H9 (cell line): ENCODE measurements at regions not wholly inside any gene's neighbourhood (a gene's known extent, or its start where the extent isn't known, plus 50 kb on each side); places are given as distances from the start of the nearest gene placed in this dataset.

Source experiments
- DNase-seq: peaks from one replicate; pipeline ENCODE4 v3.0.0-alpha.2; 2017
- H2AFZ ChIP-seq: one replicate; pipeline ENCODE4 v1.6.1; 2013; ENCODE audit warnings: mild to moderate bottlenecking, low read length, control low read depth, moderate library complexity
- H2AK5ac ChIP-seq: 2 replicates; pipeline ENCODE4 v1.6.1; 2013; ENCODE audit warnings: low read length, control low read depth, mixed read lengths; ENCODE audit not compliant: insufficient read length
- H2BK120ac ChIP-seq: one replicate; pipeline ENCODE4 v1.6.1; 2013; ENCODE audit warnings: low read depth, mild to moderate bottlenecking, low read length, control low read depth, inconsistent platforms; ENCODE audit not compliant: poor library complexity, severe bottlenecking
- H2BK12ac ChIP-seq: 2 replicates; pipeline ENCODE4 v1.6.1; 2013; ENCODE audit warnings: low read length, control low read depth, mixed read lengths, low read depth; ENCODE audit not compliant: insufficient read length
- H2BK15ac ChIP-seq: 2 replicates; pipeline ENCODE4 v1.6.1; 2013; ENCODE audit warnings: low read depth, low read length, control low read depth
- H2BK20ac ChIP-seq: one replicate; pipeline ENCODE4 v1.6.1; 2013; ENCODE audit warnings: low read depth, mild to moderate bottlenecking, low read length, control low read depth, inconsistent platforms; ENCODE audit not compliant: poor library complexity, severe bottlenecking
- H2BK5ac ChIP-seq: 2 replicates; pipeline ENCODE4 v1.6.1; 2013; ENCODE audit warnings: low read length, control low read depth, mixed read lengths; ENCODE audit not compliant: insufficient read length
- H3K14ac ChIP-seq: 2 replicates; pipeline ENCODE4 v1.6.1; 2013; ENCODE audit warnings: low read length, control low read depth; ENCODE audit not compliant: insufficient read depth
- H3K18ac ChIP-seq: 2 replicates; pipeline ENCODE4 v1.6.1; 2013; ENCODE audit warnings: low read depth, mild to moderate bottlenecking, mixed read lengths, low read length, control low read depth; ENCODE audit not compliant: insufficient read length
- H3K23ac ChIP-seq: 2 replicates; pipeline ENCODE4 v1.6.1; 2013; ENCODE audit warnings: low read length, control low read depth, mixed read lengths, low read depth; ENCODE audit not compliant: insufficient read length
- H3K23me2 ChIP-seq: 2 replicates; pipeline ENCODE4 v1.6.1; 2013; ENCODE audit warnings: low read depth, mild to moderate bottlenecking, mixed read lengths, low read length, control low read depth; ENCODE audit not compliant: insufficient read length, poor library complexity, severe bottlenecking
- H3K27ac ChIP-seq: 2 replicates; pipeline ENCODE4 v1.5.1; 2013; ENCODE audit warnings: low read length, control low read depth, mixed read lengths, low read depth; ENCODE audit not compliant: insufficient read length
- H3K27me3 ChIP-seq: 2 replicates; pipeline ENCODE4 v1.6.1; 2013; ENCODE audit warnings: low read length, control low read depth, inconsistent platforms; ENCODE audit not compliant: insufficient read depth
- H3K4ac ChIP-seq: 2 replicates; pipeline ENCODE4 v1.6.1; 2013; ENCODE audit warnings: low read depth, mild to moderate bottlenecking, control low read depth, inconsistent platforms, low read length, moderate library complexity
- H3K4me1 ChIP-seq: 2 replicates; pipeline ENCODE4 v1.6.1; 2013; ENCODE audit warnings: low read length, control low read depth, inconsistent platforms; ENCODE audit not compliant: insufficient read depth
- H3K4me2 ChIP-seq: 2 replicates; pipeline ENCODE4 v1.6.1; 2013; ENCODE audit warnings: low read length, control low read depth, mixed read lengths; ENCODE audit not compliant: insufficient read length, insufficient read depth
- H3K56ac ChIP-seq: 2 replicates; pipeline ENCODE4 v1.6.1; 2013; ENCODE audit warnings: low read depth, mild to moderate bottlenecking, mixed read lengths, low read length, control low read depth; ENCODE audit not compliant: insufficient read length
- H3K79me1 ChIP-seq: 2 replicates; pipeline ENCODE4 v1.6.1; 2013; ENCODE audit warnings: low read depth, mild to moderate bottlenecking, moderate library complexity, low read length, control low read depth, inconsistent platforms; ENCODE audit not compliant: insufficient read depth, poor library complexity, severe bottlenecking
- H3K79me2 ChIP-seq: 2 replicates; pipeline ENCODE4 v1.6.1; 2013; ENCODE audit warnings: low read length, control low read depth, inconsistent platforms; ENCODE audit not compliant: insufficient read depth
- H3K9ac ChIP-seq: 2 replicates; pipeline ENCODE4 v1.6.1; 2013; ENCODE audit warnings: low read length, control low read depth, mixed read lengths; ENCODE audit not compliant: insufficient read length; ENCODE audit errors: extremely low read depth
- H3K9me3 ChIP-seq: one replicate; pipeline ENCODE4 v1.6.1; 2013; ENCODE audit warnings: low read depth, low read length, inconsistent platforms; ENCODE audit not compliant: control insufficient read depth
- H3T11ph ChIP-seq: one replicate; pipeline ENCODE4 v1.6.1; 2013; ENCODE audit warnings: mild to moderate bottlenecking, low read length, control low read depth, inconsistent platforms
- H4K20me1 ChIP-seq: one replicate; pipeline ENCODE4 v1.6.1; 2013; ENCODE audit not compliant: control insufficient read depth, insufficient read length, insufficient read depth
- H4K5ac ChIP-seq: 2 replicates; pipeline ENCODE4 v1.6.1; 2013; ENCODE audit warnings: low read depth, mild to moderate bottlenecking, mixed read lengths, low read length, control low read depth; ENCODE audit not compliant: insufficient read length
- H4K8ac ChIP-seq: replicated peaks from 2 replicates; pipeline ENCODE4 v1.6.1; 2013; ENCODE audit warnings: low read length, control low read depth, mixed read lengths, low read depth; ENCODE audit not compliant: insufficient read length
- H4K91ac ChIP-seq: 2 replicates; pipeline ENCODE4 v1.6.1; 2013; ENCODE audit warnings: low read depth, mild to moderate bottlenecking, moderate library complexity, mixed read lengths, low read length, control low read depth; ENCODE audit not compliant: insufficient read length
- H3K27ac Mint-ChIP-seq, 3 experiments: 2 replicates in 2 of 3; 3 replicates in 1 of 3; pipeline ENCODE4 v1.8.0; 2020 to 2021; ENCODE audit warnings: mixed read lengths in 3 of 3, mild to moderate bottlenecking in 1 of 3, moderate library complexity in 1 of 3
- H3K27me3 Mint-ChIP-seq: 2 replicates; pipeline ENCODE4 v1.8.0; 2021; ENCODE audit warnings: low read depth, mild to moderate bottlenecking, moderate library complexity, mixed read lengths
- H3K36me3 Mint-ChIP-seq, 3 experiments: 2 replicates in 2 of 3; 3 replicates in 1 of 3; pipeline ENCODE4 v1.8.0; 2020 to 2021; ENCODE audit warnings: low read depth in 3 of 3, mixed read lengths in 3 of 3; ENCODE audit not compliant: insufficient read depth in 1 of 3
- H3K4me1 Mint-ChIP-seq, 2 experiments: 2 replicates each; pipeline ENCODE4 v1.8.0; 2020; ENCODE audit warnings: mixed read lengths in 2 of 2
- H3K4me3 Mint-ChIP-seq, 2 experiments: 2 replicates in 1 of 2; 3 replicates in 1 of 2; pipeline ENCODE4 v1.8.0; 2020 to 2021; ENCODE audit warnings: mild to moderate bottlenecking in 2 of 2, mixed read lengths in 2 of 2, moderate library complexity in 1 of 2
- H3K9me3 Mint-ChIP-seq, 2 experiments: 2 replicates in 1 of 2; 3 replicates in 1 of 2; pipeline ENCODE4 v1.8.0; 2020; ENCODE audit warnings: mild to moderate bottlenecking in 2 of 2, mixed read lengths in 2 of 2, moderate library complexity in 1 of 2
- TF ChIP-seq, protein P1 (sequence below): fragments of 200-600 bp; sonication (generic); conservative IDR thresholded peaks from 3 replicates; pipeline ENCODE4 v1.8.0; 2021; ENCODE audit warnings: antibody characterized with exemption, mild to moderate bottlenecking

DNA sequence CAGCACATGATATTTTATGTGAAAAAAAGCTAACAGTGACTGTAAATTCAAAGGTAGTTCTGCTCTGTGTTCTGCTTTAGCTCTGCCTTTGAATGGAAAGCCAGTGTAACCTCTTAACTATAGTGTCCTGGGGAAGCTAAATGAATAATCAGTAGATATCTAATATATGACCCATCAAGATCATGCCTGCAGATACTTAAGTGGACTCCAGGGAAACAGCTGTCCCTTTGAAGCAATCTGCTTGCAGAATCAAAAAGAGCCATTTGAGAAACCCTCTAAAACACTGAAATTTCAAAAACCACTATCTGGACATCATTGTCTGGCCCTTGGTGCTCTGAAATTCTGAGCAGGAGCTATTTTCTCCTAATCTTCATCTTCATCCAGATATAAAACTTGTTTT is 104.2 kb upstream of the ADGRL4 start:
- TF ChIP-seq, protein P1, sequence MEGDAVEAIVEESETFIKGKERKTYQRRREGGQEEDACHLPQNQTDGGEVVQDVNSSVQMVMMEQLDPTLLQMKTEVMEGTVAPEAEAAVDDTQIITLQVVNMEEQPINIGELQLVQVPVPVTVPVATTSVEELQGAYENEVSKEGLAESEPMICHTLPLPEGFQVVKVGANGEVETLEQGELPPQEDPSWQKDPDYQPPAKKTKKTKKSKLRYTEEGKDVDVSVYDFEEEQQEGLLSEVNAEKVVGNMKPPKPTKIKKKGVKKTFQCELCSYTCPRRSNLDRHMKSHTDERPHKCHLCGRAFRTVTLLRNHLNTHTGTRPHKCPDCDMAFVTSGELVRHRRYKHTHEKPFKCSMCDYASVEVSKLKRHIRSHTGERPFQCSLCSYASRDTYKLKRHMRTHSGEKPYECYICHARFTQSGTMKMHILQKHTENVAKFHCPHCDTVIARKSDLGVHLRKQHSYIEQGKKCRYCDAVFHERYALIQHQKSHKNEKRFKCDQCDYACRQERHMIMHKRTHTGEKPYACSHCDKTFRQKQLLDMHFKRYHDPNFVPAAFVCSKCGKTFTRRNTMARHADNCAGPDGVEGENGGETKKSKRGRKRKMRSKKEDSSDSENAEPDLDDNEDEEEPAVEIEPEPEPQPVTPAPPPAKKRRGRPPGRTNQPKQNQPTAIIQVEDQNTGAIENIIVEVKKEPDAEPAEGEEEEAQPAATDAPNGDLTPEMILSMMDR, result no peak

More for the DNA sequence above, 104.2 kb upstream of the ADGRL4 start:
- H3K9me3 ChIP-seq, result no peaks in the 10 kb centered on the region
- H3K18ac ChIP-seq, result no peak overlapping the region
- H2AFZ ChIP-seq, result no peak overlapping the region
- no peak overlapping the region for H2BK120ac ChIP-seq
- H3K4me1 ChIP-seq, result no peaks in the 10 kb centered on the region
- H3K4ac ChIP-seq, result no peak overlapping the region
- H4K91ac ChIP-seq, result no peak overlapping the region
- H3K79me2 ChIP-seq, result no peaks in the 10 kb centered on the region
- H3K4me1 Mint-ChIP-seq, result no peaks in the 10 kb centered on the region
- no peak for DNase-seq
- H4K20me1 ChIP-seq, result no peaks in the 10 kb centered on the region
- H2BK15ac ChIP-seq, result no peak overlapping the region
- no peak overlapping the region for H3K14ac ChIP-seq
- no peaks in the 10 kb centered on the region for H3K27me3 Mint-ChIP-seq
- H3K36me3 Mint-ChIP-seq, result no peaks in the 10 kb centered on the region; a peak in 2 of 7 replicates
- H3K27me3 ChIP-seq, result no peaks in the 10 kb centered on the region
- no peaks in the 10 kb centered on the region for H3K23me2 ChIP-seq
- H3K56ac ChIP-seq, result no peak overlapping the region
- H4K5ac ChIP-seq, result no peak overlapping the region
- H3K4me3 Mint-ChIP-seq, result no peak overlapping the region
- no peak overlapping the region for H3T11ph ChIP-seq
- H3K9me3 Mint-ChIP-seq, result peaks cover 2 to 4% of the 10 kb centered on the region in 2 experiments; a peak in 1 of 5 replicates
- H3K4me2 ChIP-seq, result no peak overlapping the region
- H4K8ac ChIP-seq, result no peak overlapping the region
- H3K27ac ChIP-seq, result no peak overlapping the region
- no peaks in the 10 kb centered on the region for H3K79me1 ChIP-seq
- no peak overlapping the region for H3K9ac ChIP-seq
- no peak overlapping the region for H3K27ac Mint-ChIP-seq
- no peak overlapping the region for H2BK5ac ChIP-seq
- no peak overlapping the region for H3K23ac ChIP-seq
- H2BK12ac ChIP-seq, result no peak overlapping the region
- H2BK20ac ChIP-seq, result no peak overlapping the region
- H2AK5ac ChIP-seq, result no peak overlapping the region
